Cardiac muscle cell (in vitro differentiated cells and primary cell): ENCODE measurements at regions not wholly inside any gene's neighbourhood (a gene's known extent, or its start where the extent isn't known, plus 50 kb on each side); places are given as distances from the start of the nearest gene placed in this dataset.

Source experiments
- DNase-seq, 2 donors: peaks; one replicate each; pipeline versions ENCODE4 v3.0.0 to v3.0.0-alpha.2; 2010 to 2017; ENCODE audit warnings: low read depth in 1 of 2, low spot score in 1 of 2
- H3K27ac ChIP-seq: fragments of 200-600 bp; sonication (generic); 2 replicates; pipeline ENCODE4 v1.5.1; 2016
- H3K27me3 ChIP-seq: fragments of 200-600 bp; sonication (generic); 2 replicates; pipeline ENCODE4 v1.6.0; 2016; ENCODE audit warnings: control low read depth
- H3K36me3 ChIP-seq: fragments of 200-600 bp; sonication (generic); 2 replicates; pipeline ENCODE4 v1.5.1; 2016; ENCODE audit warnings: control low read depth
- H3K4me1 ChIP-seq: fragments of 200-600 bp; sonication (generic); 2 replicates; pipeline ENCODE4 v1.8.1; 2017; ENCODE audit warnings: low read depth, mild to moderate bottlenecking, mixed run types
- H3K4me3 ChIP-seq: fragments of 200-600 bp; sonication (generic); 2 replicates; pipeline ENCODE4 v1.5.1; 2016; ENCODE audit warnings: mild to moderate bottlenecking
- H3K9me3 ChIP-seq: fragments of 200-600 bp; sonication (generic); 2 replicates; pipeline ENCODE4 v1.5.1; 2017; ENCODE audit warnings: low read depth, mild to moderate bottlenecking, control low read depth
- TF ChIP-seq, protein P1 (sequence below): IDR thresholded peaks from 2 replicates; pipeline ENCODE4 v1.5.1; 2012; ENCODE audit warnings: low read depth, mild to moderate bottlenecking, low read length

DNA sequence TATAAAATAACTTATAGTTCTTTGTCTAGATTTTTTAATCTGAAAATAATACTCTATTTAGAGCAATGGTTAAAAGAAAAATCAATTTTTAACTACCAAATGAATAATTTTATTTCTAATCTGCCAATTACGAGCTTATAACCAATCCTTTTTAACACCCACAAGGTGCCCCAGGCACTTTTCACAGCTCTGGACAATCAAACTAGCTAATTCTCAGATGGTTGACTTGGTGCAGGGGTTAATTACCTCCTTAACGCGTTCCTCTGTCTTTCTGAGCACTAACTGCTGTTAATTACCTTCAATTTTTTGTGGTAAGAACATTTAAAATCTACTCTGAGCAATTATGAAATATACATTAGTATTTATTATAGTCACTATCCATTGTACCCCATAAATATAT is 109.6 kb upstream of the PJA2 start:
- no peak overlapping the region for H3K4me3 ChIP-seq
- no peak for DNase-seq
- H3K36me3 ChIP-seq: no peaks in the 10 kb centered on the region
- H3K9me3 ChIP-seq: no peaks in the 10 kb centered on the region
- no peaks in the 10 kb centered on the region for H3K27me3 ChIP-seq
- H3K4me1 ChIP-seq: no peaks in the 10 kb centered on the region
- TF ChIP-seq, protein P1, sequence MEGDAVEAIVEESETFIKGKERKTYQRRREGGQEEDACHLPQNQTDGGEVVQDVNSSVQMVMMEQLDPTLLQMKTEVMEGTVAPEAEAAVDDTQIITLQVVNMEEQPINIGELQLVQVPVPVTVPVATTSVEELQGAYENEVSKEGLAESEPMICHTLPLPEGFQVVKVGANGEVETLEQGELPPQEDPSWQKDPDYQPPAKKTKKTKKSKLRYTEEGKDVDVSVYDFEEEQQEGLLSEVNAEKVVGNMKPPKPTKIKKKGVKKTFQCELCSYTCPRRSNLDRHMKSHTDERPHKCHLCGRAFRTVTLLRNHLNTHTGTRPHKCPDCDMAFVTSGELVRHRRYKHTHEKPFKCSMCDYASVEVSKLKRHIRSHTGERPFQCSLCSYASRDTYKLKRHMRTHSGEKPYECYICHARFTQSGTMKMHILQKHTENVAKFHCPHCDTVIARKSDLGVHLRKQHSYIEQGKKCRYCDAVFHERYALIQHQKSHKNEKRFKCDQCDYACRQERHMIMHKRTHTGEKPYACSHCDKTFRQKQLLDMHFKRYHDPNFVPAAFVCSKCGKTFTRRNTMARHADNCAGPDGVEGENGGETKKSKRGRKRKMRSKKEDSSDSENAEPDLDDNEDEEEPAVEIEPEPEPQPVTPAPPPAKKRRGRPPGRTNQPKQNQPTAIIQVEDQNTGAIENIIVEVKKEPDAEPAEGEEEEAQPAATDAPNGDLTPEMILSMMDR: no peak
- no peak overlapping the region for H3K27ac ChIP-seq

DNA sequence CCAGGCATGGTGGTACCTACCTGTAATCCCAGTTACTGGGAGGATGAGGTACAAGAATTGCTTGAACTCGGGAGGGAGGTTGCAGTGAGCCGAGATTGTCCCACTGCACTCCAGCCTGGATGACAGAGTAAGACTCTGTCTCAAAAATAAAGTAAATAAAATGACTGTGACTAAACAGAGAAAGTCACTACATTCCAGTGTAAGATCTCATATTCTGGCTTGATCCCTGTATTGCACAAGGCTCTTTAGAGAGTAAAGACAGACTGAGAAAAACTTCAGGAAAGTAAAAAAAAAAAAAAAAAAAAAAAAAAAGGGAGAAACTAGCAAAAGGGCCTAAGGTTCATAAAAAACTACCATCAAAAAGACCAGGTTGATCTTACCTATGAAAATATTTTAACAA is 106.6 kb upstream of the PJA2 start:
- no peaks in the 10 kb centered on the region for H3K36me3 ChIP-seq
- DNase-seq: no peak

GRCh38 chr5:109511980-109512734 is 102.4 kb upstream of the PJA2 start:
- H3K36me3 ChIP-seq: no peaks in the 10 kb centered on the region
- no peaks in the 10 kb centered on the region for H3K9me3 ChIP-seq
- H3K4me3 ChIP-seq: no peak overlapping the region
- TF ChIP-seq, protein P1: no peak
- no peak for DNase-seq
- H3K27ac ChIP-seq: no peak overlapping the region
- H3K4me1 ChIP-seq: no peaks in the 10 kb centered on the region
- H3K27me3 ChIP-seq: no peaks in the 10 kb centered on the region

More for the DNA sequence above, 106.6 kb upstream of the PJA2 start:
- Histone ChIP-seq H3K4me3 (no peak overlapping the region), H3K27me3 (no peaks in the 10 kb centered on the region), H3K9me3 (no peaks in the 10 kb centered on the region), H3K27ac (no peak overlapping the region), H3K4me1 (no peaks in the 10 kb centered on the region)
- TF ChIP-seq, protein P1: no peak

DNA sequence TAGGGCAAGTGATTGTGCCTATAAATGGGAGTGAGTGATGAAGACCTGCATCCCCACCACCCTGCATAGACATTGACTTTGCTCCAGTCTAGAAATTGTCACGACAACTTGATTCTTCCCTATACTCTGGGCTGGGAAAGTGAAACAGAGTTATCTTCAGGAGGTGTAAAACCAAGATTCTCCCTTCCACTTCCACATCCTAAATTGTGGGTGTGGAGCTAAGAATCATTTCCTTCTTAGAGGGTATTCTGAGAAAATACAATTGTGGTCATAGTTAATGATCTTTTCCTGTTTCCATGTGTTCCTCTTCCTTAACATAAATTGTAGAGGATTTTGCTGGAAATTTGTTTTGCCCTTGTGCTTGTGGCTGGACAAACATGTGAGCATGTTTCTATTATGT is 96.8 kb upstream of the PJA2 start:
- Histone ChIP-seq H3K4me3 (no peak overlapping the region), H3K27ac (no peak overlapping the region), H3K27me3 (no peaks in the 10 kb centered on the region), H3K36me3 (no peaks in the 10 kb centered on the region), H3K4me1 (no peaks in the 10 kb centered on the region), H3K9me3 (no peaks in the 10 kb centered on the region)
- DNase-seq: no peak
- TF ChIP-seq, protein P1: no peak

GRCh38 chr5:109496112-109496511 is 86.3 kb upstream of the PJA2 start:
- H3K4me1 ChIP-seq: no peaks in the 10 kb centered on the region
- H3K27ac ChIP-seq: no peak overlapping the region
- H3K36me3 ChIP-seq: no peaks in the 10 kb centered on the region
- TF ChIP-seq, protein P1: no peak
- H3K27me3 ChIP-seq: no peaks in the 10 kb centered on the region
- peak in 1 of 2 donors; percentile 7 for DNase-seq
- H3K9me3 ChIP-seq: no peaks in the 10 kb centered on the region
- H3K4me3 ChIP-seq: no peak overlapping the region
